ENCODE measurements at regions not wholly inside any gene's neighbourhood (a gene's known extent, or its start where the extent isn't known, plus 50 kb on each side); places are given as distances from the start of the nearest gene placed in this dataset.

GRCh38 chr5:135246923-135247795 lies 151.9 kb downstream of the MACROH2A1 start:
- no peaks in the 10 kb centered on the region for H3K36me3 ChIP-seq (ENCODE audit: low read depth)
- no peak overlapping the region for H3K4me3 ChIP-seq
- TF ChIP-seq, protein P1, sequence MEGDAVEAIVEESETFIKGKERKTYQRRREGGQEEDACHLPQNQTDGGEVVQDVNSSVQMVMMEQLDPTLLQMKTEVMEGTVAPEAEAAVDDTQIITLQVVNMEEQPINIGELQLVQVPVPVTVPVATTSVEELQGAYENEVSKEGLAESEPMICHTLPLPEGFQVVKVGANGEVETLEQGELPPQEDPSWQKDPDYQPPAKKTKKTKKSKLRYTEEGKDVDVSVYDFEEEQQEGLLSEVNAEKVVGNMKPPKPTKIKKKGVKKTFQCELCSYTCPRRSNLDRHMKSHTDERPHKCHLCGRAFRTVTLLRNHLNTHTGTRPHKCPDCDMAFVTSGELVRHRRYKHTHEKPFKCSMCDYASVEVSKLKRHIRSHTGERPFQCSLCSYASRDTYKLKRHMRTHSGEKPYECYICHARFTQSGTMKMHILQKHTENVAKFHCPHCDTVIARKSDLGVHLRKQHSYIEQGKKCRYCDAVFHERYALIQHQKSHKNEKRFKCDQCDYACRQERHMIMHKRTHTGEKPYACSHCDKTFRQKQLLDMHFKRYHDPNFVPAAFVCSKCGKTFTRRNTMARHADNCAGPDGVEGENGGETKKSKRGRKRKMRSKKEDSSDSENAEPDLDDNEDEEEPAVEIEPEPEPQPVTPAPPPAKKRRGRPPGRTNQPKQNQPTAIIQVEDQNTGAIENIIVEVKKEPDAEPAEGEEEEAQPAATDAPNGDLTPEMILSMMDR (IDR thresholded peaks at IDR 0.05): no peak
- intact Hi-C loops (cut with DNase I, micrococcal nuclease): no loop called here
- peak; percentile 36 for ATAC-seq
- H3K9me3 ChIP-seq: no peaks in the 10 kb centered on the region
- no peak for DNase-seq
- H3K4me1 ChIP-seq (ENCODE audit: low read depth): no peaks in the 10 kb centered on the region

DNA sequence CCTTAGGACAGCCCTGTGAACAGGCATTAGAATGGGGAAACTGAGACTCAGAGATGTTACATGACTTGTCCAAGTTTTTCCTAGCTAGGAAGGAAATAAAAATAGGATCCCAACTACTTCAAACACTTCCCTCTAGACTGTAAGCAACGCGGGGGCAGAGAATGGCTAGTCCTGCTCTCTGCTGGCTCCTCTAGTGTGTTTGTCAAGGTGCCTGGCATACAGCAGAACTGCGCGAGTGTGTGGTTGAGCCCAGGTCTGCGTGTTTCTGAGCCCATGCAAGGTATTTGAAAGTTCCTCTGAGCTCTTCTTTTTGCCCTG lies 152.5 kb downstream of the MACROH2A1 start:
- no peaks in the 10 kb centered on the region for H3K4me1 ChIP-seq (ENCODE audit: low read depth)
- ATAC-seq: no peak
- TF ChIP-seq, protein P1 (IDR thresholded peaks at IDR 0.05): no peak
- no peak for DNase-seq
- intact Hi-C loops (cut with DNase I, micrococcal nuclease): no loop called here
- H3K4me3 ChIP-seq: no peak overlapping the region
- no peaks in the 10 kb centered on the region for H3K9me3 ChIP-seq
- H3K36me3 ChIP-seq (ENCODE audit: low read depth): no peaks in the 10 kb centered on the region

DNA sequence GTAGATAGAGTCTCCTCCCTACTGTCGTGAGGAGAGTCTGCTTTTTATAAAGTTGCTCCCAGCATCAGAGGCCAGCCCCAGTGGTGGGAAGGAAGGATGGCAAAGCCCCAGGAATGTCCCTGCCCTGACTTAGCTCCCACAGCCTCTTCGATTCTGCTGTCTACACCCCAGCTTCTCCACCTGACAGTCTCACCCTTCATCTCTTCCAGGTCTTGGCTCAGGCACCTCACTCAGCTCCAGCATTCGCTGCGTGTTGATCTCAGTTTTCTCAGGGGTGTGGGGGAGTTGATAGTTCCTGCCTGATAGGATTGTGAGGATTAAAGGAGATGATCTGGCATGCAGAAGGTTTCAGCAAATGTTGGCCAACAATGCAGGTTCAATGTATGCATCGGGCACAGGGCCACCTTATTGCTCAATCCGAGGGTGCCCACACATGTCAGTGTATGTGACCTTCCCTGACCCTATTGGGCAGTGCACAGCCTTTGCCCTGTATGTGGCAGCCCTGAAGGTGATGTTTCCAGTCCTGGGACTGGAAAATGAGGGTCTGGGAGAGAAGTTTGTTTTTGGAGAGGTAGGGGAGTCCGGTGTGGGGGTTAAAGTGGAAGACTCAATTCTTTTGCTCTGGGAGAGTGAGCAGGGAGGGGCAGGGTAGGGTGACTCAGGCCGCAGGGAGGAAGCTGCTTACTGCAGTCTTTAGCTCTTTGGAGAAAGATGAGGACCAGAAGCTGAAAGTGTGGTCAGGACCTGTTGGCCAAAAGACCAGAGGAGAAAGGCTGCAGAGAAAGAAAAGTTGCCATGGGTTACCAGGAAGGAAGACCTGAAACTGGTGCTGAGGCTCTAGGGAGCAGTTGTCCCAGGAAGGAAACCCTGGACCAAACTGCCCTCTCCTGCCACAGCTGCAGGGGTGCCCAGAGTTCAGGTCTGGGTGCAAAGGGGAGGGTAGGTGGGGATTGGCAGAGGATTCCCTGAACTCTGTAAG lies 153.2 kb downstream of the MACROH2A1 start:
- DNase-seq: peak in 1 of 3 donors; percentile 1
- intact Hi-C loops (cut with DNase I, micrococcal nuclease): no loop called here
- H3K36me3 ChIP-seq (ENCODE audit: low read depth): no peaks in the 10 kb centered on the region
- no peak overlapping the region for H3K4me3 ChIP-seq
- TF ChIP-seq, protein P1 (IDR thresholded peaks at IDR 0.05): no peak
- H3K4me1 ChIP-seq (ENCODE audit: low read depth): no peaks in the 10 kb centered on the region
- H3K9me3 ChIP-seq: no peaks in the 10 kb centered on the region
- ATAC-seq: no peak

DNA sequence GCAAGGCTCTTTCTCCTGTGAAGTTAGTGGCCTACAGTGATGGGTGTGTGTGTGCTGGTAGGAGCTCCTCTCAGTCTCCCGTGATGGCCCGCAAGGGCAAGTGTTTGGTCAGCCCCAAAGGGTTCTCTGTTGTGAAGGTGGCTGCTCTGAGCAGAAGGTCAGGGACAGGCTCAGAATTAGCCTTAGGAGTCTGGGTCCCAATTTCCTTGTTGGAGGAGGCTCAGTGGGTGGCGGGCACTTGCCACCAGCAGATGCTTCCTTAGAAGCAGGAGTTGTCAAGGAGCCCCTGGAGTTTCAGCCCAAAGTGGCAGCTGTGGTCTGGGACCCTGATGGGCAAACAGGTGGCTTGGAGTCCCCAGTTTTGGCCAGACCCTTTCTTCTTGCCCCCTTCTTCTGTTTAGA lies 154.4 kb downstream of the MACROH2A1 start:
- DNase-seq (no peak), ATAC-seq (no peak)
- Histone ChIP-seq H3K4me1 (ENCODE audit: low read depth) (no peaks in the 10 kb centered on the region), H3K4me3 (no peak overlapping the region), H3K36me3 (ENCODE audit: low read depth) (no peaks in the 10 kb centered on the region), H3K9me3 (no peaks in the 10 kb centered on the region)
- TF ChIP-seq, protein P1 (IDR thresholded peaks at IDR 0.05): no peak
- intact Hi-C loops (cut with DNase I, micrococcal nuclease): no loop called here

GRCh38 chr5:135243556-135244285 lies 155.3 kb downstream of the MACROH2A1 start:
- peak in 1 of 3 donors; percentile 36 for DNase-seq
- TF ChIP-seq, protein P1 (IDR thresholded peaks at IDR 0.05): no peak
- intact Hi-C loops (cut with DNase I, micrococcal nuclease): no loop called here
- Histone ChIP-seq H3K4me1 (ENCODE audit: low read depth) (no peaks in the 10 kb centered on the region), H3K36me3 (ENCODE audit: low read depth) (no peaks in the 10 kb centered on the region), H3K9me3 (no peaks in the 10 kb centered on the region), H3K4me3 (no peak overlapping the region)
- ATAC-seq: peak; percentile 51
